ENCODE measurements at regions not wholly inside any gene's neighbourhood (a gene's known extent, or its start where the extent isn't known, plus 50 kb on each side); places are given as distances from the start of the nearest gene placed in this dataset.

GRCh38 chrX:131901546-131901945, 121.6 kb upstream of the STK26 start:
- no peaks in the 10 kb centered on the region for H3K36me3 ChIP-seq (ENCODE audit: control insufficient read depth in 2 of 2, extremely low read depth in 1 of 2, insufficient read depth in 2 of 2, low read length in 2 of 2)
- H3K9ac ChIP-seq (replicated peaks; ENCODE audit: extremely low read depth, insufficient read depth, low read length) = no peak overlapping the region
- dilution Hi-C loops (cut with MboI; ENCODE audit: extremely low pct_ligation_motif_present, low sequenced_read_pairs) (no loop called here), intact Hi-C loops (cut with micrococcal nuclease) (no loop called here)
- no peaks in the 10 kb centered on the region for H3K9me3 ChIP-seq (replicated peaks; ENCODE audit: control insufficient read depth, insufficient read depth, low read length)
- H3K79me2 ChIP-seq (ENCODE audit: control insufficient read depth, insufficient read depth, low read length) = no peaks in the 10 kb centered on the region
- no peak for DNase-seq (ENCODE audit: low read depth, low spot score)
- TF ChIP-seq FOS (IDR thresholded peaks at IDR 0.05; ENCODE audit: borderline replicate concordance, insufficient read depth, low read length) = no peak
- TF ChIP-seq MYC (IDR thresholded peaks at IDR 0.05; ENCODE audit: low read depth, low read length) = no peak
- TF ChIP-seq MAX (IDR thresholded peaks at IDR 0.05; ENCODE audit: insufficient read depth, insufficient read length) = no peak
- TF ChIP-seq POLR2A (IDR thresholded peaks at IDR 0.05; ENCODE audit: low read depth, low read length) = no peak
- no peak for TF ChIP-seq EZH2 (IDR thresholded peaks at IDR 0.05; ENCODE audit: borderline replicate concordance, low read depth, low read length, severe bottlenecking)
- no peak for TF ChIP-seq JUN (IDR thresholded peaks at IDR 0.05; ENCODE audit: borderline replicate concordance, insufficient read depth, insufficient read length, low read depth)
- no peak for TF ChIP-seq GATA2 (IDR thresholded peaks at IDR 0.05; ENCODE audit: insufficient read depth, insufficient read length, low read depth, low read length)
- TF ChIP-seq POLR2AphosphoS5 (IDR thresholded peaks at IDR 0.05; ENCODE audit: insufficient read depth, low read depth, low read length) = no peak
- TF ChIP-seq CTCF (IDR thresholded peaks at IDR 0.05; ENCODE audit: extremely low read depth in 1 of 2, insufficient read depth in 1 of 2, low read depth in 1 of 2, low read length in 2 of 2) = no peak
- no peaks in the 10 kb centered on the region for H3K27me3 ChIP-seq (ENCODE audit: control insufficient read depth in 2 of 2, insufficient read depth in 2 of 2, low read length in 2 of 2)
- no TSS peak for BruUV-seq (replicated peaks)
- ChIA-PET CTCF (no interaction called here), POLR2A (no interaction called here)
- H4K20me1 ChIP-seq (replicated peaks; ENCODE audit: control insufficient read depth, extremely low read depth, insufficient read depth, low read length) = no peaks in the 10 kb centered on the region
- no peak overlapping the region for H3K27ac ChIP-seq (ENCODE audit: insufficient read depth, low read depth, low read length)
- H3K4me3 ChIP-seq (replicated peaks in 1 of 3; ENCODE audit: insufficient read depth in 1 of 3, low read depth in 1 of 3, low read length in 3 of 3) = no peak overlapping the region
- H3K4me2 ChIP-seq (ENCODE audit: insufficient read depth, low read length) = no peak overlapping the region
- no peaks in the 10 kb centered on the region for H3K4me1 ChIP-seq (ENCODE audit: control insufficient read depth, extremely low read depth, insufficient read depth, low read length)
- no peaks in the 10 kb centered on the region for H3K9me1 ChIP-seq (replicated peaks; ENCODE audit: control insufficient read depth, extremely low read depth, insufficient read depth, low read length)
- H2AFZ ChIP-seq (ENCODE audit: low read depth, low read length) = no peak overlapping the region
- FAIRE-seq = no peak

Data from endothelial cell of umbilical vein (primary cell).